ENCODE measurements at regions not wholly inside any gene's neighbourhood (a gene's known extent, or its start where the extent isn't known, plus 50 kb on each side); places are given as distances from the start of the nearest gene placed in this dataset.
A peak's percentile ranks its signal among the peaks of the same experiment; 100 is the strongest.

- DNase-seq (ENCODE audit: low read depth in 2 of 2) = peak; percentile 48 to 90
- H3K4me3 ChIP-seq (replicated peaks in 1 of 2; ENCODE audit: low read depth in 2 of 2, low read length in 2 of 2) = no peak overlapping the region
- no peak for TF ChIP-seq CTCF (IDR thresholded peaks at IDR 0.05; ENCODE audit: low read depth, low read length)
These were observed 60.4 kb upstream of the GORAB start for GRCh38 chr1:170471398-170472053.

GRCh38 chr1:170481000-170481399 is 51.0 kb upstream of the GORAB start:
- TF ChIP-seq CTCF (IDR thresholded peaks at IDR 0.05; ENCODE audit: low read depth, low read length) = no peak
- no peak for DNase-seq (ENCODE audit: low read depth in 2 of 2)
- no peak overlapping the region for H3K4me3 ChIP-seq (replicated peaks in 1 of 2; ENCODE audit: low read depth in 2 of 2, low read length in 2 of 2)
